HCT116 (cell line): ENCODE measurements at regions not wholly inside any gene's neighbourhood (a gene's known extent, or its start where the extent isn't known, plus 50 kb on each side); places are given as distances from the start of the nearest gene placed in this dataset.

Source experiments
- ATAC-seq: fragments of 200-7000 bp; cut with Tn5 transposase; 2 replicates; pipeline ENCODE4 v1.9.1; 2020; ENCODE audit warnings: mild to moderate bottlenecking, moderate library complexity
- BruUV-seq: library from RNA; stranded (reverse); fragments of 400-500 nt; replicated peaks from 2 replicates; lab custom pipeline; 2021; lab: Mats Ljungman, UMichigan
- CTCF ChIA-PET: fragments of 300-600 bp; sonication (Branson Sonifier 250); formaldehyde crosslinking; loops from one replicate; lab custom pipeline; 2021; ENCODE audit warnings: antibody characterized with exemption; lab: Charles Lee
- POLR2A ChIA-PET: fragments of 300-600, 350-600 bp; sonication (Branson Sonifier 250); formaldehyde crosslinking; loops from one replicate; lab custom pipeline; 2021; ENCODE audit warnings: antibody characterized with exemption; lab: Charles Lee
- RAD21 ChIA-PET, 2 experiments: fragments of 300-600 bp; sonication (Branson Sonifier 250); formaldehyde crosslinking; loops; one replicate each; lab custom pipeline; 2023; ENCODE audit warnings: low total read pairs in 2 of 2; ENCODE audit not compliant: uncharacterized antibody in 2 of 2, unreplicated experiment in 2 of 2, low non-redundant PET in 1 of 2; lab: Charles Lee
- DNase-seq: peaks from one replicate; pipeline ENCODE4 v3.0.0-alpha.2; 2010; ENCODE audit warnings: low read depth, low spot score
- H2AFZ ChIP-seq: fragments of 200-600 bp; shearing (Covaris generic), sonication (generic); 2 replicates; pipeline ENCODE4 v1.6.1; 2017; ENCODE audit warnings: low read depth, mixed run types, mixed read lengths, antibody characterized with exemption, low read length; ENCODE audit not compliant: poor library complexity, severe bottlenecking
- H3K27ac ChIP-seq: 2 replicates; pipeline ENCODE4 v1.5.1; 2012; ENCODE audit warnings: low read depth, low read length
- H3K27me3 ChIP-seq: fragments of 200-600 bp; sonication (generic); 2 replicates; pipeline ENCODE4 v1.6.1; 2016; ENCODE audit warnings: mixed run types, low read length, mixed read lengths; ENCODE audit not compliant: insufficient read depth
- H3K36me3 ChIP-seq, 2 experiments: fragments of 200-500 bp in 1 of 2; fragments of 200-600 bp in 1 of 2; sonication (Bioruptor generic) in 1 of 2; sonication (generic) in 1 of 2; 2 replicates each; pipeline versions ENCODE4 v1.5.1 to v1.6.1; 2014 to 2016; ENCODE audit warnings: low read length in 2 of 2, inconsistent platforms in 1 of 2, mixed read lengths in 1 of 2, mixed run types in 1 of 2; ENCODE audit not compliant: insufficient read depth in 2 of 2, control insufficient read depth in 1 of 2
- H3K4me1 ChIP-seq, 2 experiments: fragments of 200-600 bp in 1 of 2; sonication (generic) in 1 of 2; 2 replicates each; pipeline versions ENCODE4 v1.5.1 to v1.6.1; 2012 to 2017; ENCODE audit warnings: low read length in 2 of 2, inconsistent platforms in 1 of 2, mild to moderate bottlenecking in 1 of 2, mixed read lengths in 1 of 2, mixed run types in 1 of 2, moderate library complexity in 1 of 2; ENCODE audit not compliant: insufficient read depth in 2 of 2, control insufficient read depth in 1 of 2
- H3K4me2 ChIP-seq: fragments of 200-600 bp; sonication (generic); 2 replicates; pipeline ENCODE4 v1.6.1; 2017; ENCODE audit warnings: mixed run types, low read length, mixed read lengths
- H3K4me3 ChIP-seq, 2 experiments: fragments of 200-600 bp in 1 of 2; sonication (generic) in 1 of 2; replicated peaks in 1 of 2; 2 replicates each; pipeline ENCODE4 v1.5.1; 2011 to 2016; ENCODE audit warnings: low read length in 2 of 2, control low read depth in 1 of 2, low read depth in 1 of 2, mild to moderate bottlenecking in 1 of 2, mixed read lengths in 1 of 2, mixed run types in 1 of 2
- H3K79me2 ChIP-seq: fragments of 200-600 bp; sonication (generic); 2 replicates; pipeline ENCODE4 v1.6.1; 2017; ENCODE audit warnings: mild to moderate bottlenecking, mixed run types, low read length, moderate library complexity, mixed read lengths; ENCODE audit not compliant: insufficient read depth
- H3K9ac ChIP-seq: fragments of 200-600 bp; sonication (generic); 2 replicates; pipeline ENCODE4 v1.6.1; 2016; ENCODE audit warnings: low read length, mixed read lengths
- H3K9me2 ChIP-seq: fragments of 200-600 bp; sonication (generic), shearing (Covaris generic); 2 replicates; pipeline ENCODE4 v1.6.1; 2017; ENCODE audit warnings: mixed run types, mild to moderate bottlenecking, moderate library complexity; ENCODE audit not compliant: insufficient read depth
- H3K9me3 ChIP-seq, 2 experiments: fragments of 200-500 bp in 1 of 2; fragments of 200-600 bp in 1 of 2; sonication (Bioruptor generic) in 1 of 2; sonication (generic) in 1 of 2; 2 replicates each; pipeline ENCODE4 v1.6.1; 2014 to 2017; ENCODE audit warnings: low read length in 2 of 2, mixed read lengths in 2 of 2, inconsistent platforms in 1 of 2, low read depth in 1 of 2, mild to moderate bottlenecking in 1 of 2, mixed run types in 1 of 2, moderate library complexity in 1 of 2; ENCODE audit not compliant: control insufficient read depth in 1 of 2, insufficient read depth in 1 of 2
- H4K20me1 ChIP-seq: fragments of 200-600 bp; sonication (generic), shearing (Covaris generic); 2 replicates; pipeline ENCODE4 v1.6.1; 2017; ENCODE audit warnings: mixed run types, mild to moderate bottlenecking, moderate library complexity; ENCODE audit not compliant: insufficient read depth
- CTCF ChIP-seq, 3 experiments: fragments of 200-600 bp in 1 of 3; sonication (generic) in 1 of 3; IDR thresholded peaks in 2 of 3; conservative IDR thresholded peaks in 1 of 3; 2 replicates each; pipeline ENCODE4 v1.5.1; 2012 to 2017; ENCODE audit warnings: low read depth in 2 of 3, low read length in 2 of 3, antibody characterized with exemption in 1 of 3, borderline replicate concordance in 1 of 3, control low read depth in 1 of 3, mild to moderate bottlenecking in 1 of 3, mixed read lengths in 1 of 3, mixed run types in 1 of 3, moderate library complexity in 1 of 3; ENCODE audit not compliant: insufficient read depth in 1 of 3
- FOSL1 ChIP-seq: IDR thresholded peaks from 2 replicates; pipeline ENCODE4 v1.6.1; 2012; ENCODE audit warnings: low read depth
- JUND ChIP-seq: IDR thresholded peaks from 2 replicates; pipeline ENCODE4 v1.6.1; 2012
- SP1 ChIP-seq: IDR thresholded peaks from 2 replicates; pipeline ENCODE4 v1.6.1; 2012; ENCODE audit warnings: low read depth
- YY1 ChIP-seq: IDR thresholded peaks from 2 replicates; pipeline ENCODE4 v1.6.1; 2011; ENCODE audit warnings: low read length, low read depth, moderate library complexity, mild to moderate bottlenecking; ENCODE audit not compliant: insufficient replicate concordance; ENCODE audit errors: extremely low read depth
- intact Hi-C: fragments of 100-400 bp; cut with micrococcal nuclease; formaldehyde crosslinking; loops from 2 replicates; pipeline ENCODE4 v1.10.0; 2022

DNA sequence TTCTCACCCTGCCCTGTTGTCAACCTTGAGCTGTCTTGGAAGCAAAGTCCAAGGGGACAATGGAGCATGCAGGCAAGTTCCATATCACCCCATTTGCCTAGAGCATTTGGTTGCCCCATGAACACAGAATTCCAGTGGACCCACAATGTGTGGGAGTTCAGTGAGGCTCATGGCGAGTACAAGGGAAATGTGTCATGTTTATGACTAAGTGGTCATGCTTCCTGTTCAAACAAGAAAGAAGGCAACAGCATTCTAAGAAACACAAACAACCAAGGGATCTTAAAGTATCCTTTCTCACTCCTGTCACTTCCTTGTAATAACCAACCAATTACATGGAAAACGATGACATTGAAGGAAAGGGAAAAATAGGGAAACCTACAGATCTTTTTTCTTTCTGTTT lies 513.0 kb downstream of the INHBA start (continued):
- no peak for TF ChIP-seq CTCF (IDR thresholded peaks at IDR 0.05 in 2 of 3, conservative IDR thresholded peaks at IDR 0.05 in 1 of 3; ENCODE audit: borderline replicate concordance in 1 of 3, insufficient read depth in 1 of 3, low read depth in 2 of 3, low read length in 2 of 3)

DNA sequence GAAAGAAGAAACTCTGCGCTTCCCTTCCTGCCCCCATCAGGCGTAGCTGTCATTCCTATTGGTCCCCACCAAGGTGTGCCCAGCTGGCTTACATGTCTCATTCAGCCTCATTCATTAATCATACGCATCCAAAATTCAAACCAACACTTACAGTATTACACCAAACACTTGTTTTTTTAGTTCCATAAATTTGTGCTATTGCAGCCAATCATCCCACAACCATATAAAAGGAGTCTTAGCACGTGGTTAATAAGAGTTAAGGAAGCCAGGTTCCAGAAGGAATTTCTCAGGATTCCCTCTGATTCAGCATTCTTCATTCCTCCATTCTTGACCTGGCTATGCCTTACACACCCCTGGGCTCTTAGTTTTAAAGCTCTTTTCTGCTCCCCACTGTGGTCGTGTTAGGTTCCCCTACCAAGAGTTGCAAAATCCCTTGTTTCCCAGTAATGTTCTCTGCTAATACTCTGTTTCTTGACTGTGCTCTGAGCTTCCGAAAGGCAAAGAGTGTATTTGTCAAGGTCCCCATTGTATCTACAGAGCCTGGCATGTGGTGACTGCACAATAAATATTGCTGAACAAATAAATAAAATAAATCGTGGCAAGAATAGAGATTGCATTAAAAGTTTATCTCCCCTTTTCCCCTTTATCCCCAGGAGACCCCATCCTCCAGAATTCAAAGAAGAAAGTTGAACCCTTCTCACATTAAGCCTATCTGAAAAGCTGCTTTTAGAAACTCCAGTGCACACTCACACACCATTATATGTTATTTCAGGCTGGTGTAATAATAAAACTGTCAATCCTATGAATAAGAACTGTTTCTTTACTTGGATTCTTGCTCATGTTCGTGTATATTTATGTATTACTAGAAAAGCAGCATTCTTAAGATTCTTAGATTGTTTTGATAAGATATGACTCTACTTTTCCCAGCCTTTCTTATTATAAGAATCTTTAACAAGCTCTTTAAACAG lies 514.4 kb downstream of the INHBA start:
- no peak for DNase-seq
- no peak overlapping the region for H3K27ac ChIP-seq
- CTCF ChIA-PET, result no interaction called here

More for the DNA sequence above, 514.4 kb downstream of the INHBA start:
- BruUV-seq, result no TSS peak
- H3K4me1 ChIP-seq, result peaks cover 6 to 32% of the 10 kb centered on the region in 2 experiments; a peak in 3 of 4 replicates
- intact Hi-C loops, result no loop called here
- no peaks in the 10 kb centered on the region for H3K9me3 ChIP-seq
- no peaks in the 10 kb centered on the region for H3K79me2 ChIP-seq
- no peak for ATAC-seq
- RAD21 ChIA-PET, result no interaction called here
- H4K20me1 ChIP-seq, result no peaks in the 10 kb centered on the region
- no peaks in the 10 kb centered on the region for H3K9me2 ChIP-seq
- H3K4me3 ChIP-seq, result no peak overlapping the region
- H3K9ac ChIP-seq, result no peak overlapping the region
- POLR2A ChIA-PET, result no interaction called here
- H3K4me2 ChIP-seq, result peak overlapping the region; percentile 34
- no peaks in the 10 kb centered on the region for H3K36me3 ChIP-seq
- H2AFZ ChIP-seq, result no peak overlapping the region
- TF ChIP-seq FOSL1 (peak; percentile 31; the same call in 1 of the 2 replicates), YY1 (no peak), JUND (0 out of 2 replicates have a peak, but pooled peaks have one; percentile 17), SP1 (0 out of 2 replicates have a peak, but pooled peaks have one; percentile 24), CTCF (IDR thresholded peaks at IDR 0.05 in 2 of 3, conservative IDR thresholded peaks at IDR 0.05 in 1 of 3; ENCODE audit: borderline replicate concordance in 1 of 3, insufficient read depth in 1 of 3, low read depth in 2 of 3, low read length in 2 of 3) (no peak)
- TF ChIP-seq, all 23 proteins: peak for 3
- no peaks in the 10 kb centered on the region for H3K27me3 ChIP-seq
